ENCODE measurements at regions not wholly inside any gene's neighbourhood (a gene's known extent, or its start where the extent isn't known, plus 50 kb on each side); places are given as distances from the start of the nearest gene placed in this dataset.

- no peak for TF ChIP-seq EP300 (IDR thresholded peaks at IDR 0.05; ENCODE audit: borderline replicate concordance)
- no peak for TF ChIP-seq EGR1 (IDR thresholded peaks at IDR 0.05)
- TF ChIP-seq USF1 (IDR thresholded peaks at IDR 0.05), result no peak
- TF ChIP-seq ZBTB7A (IDR thresholded peaks at IDR 0.05; ENCODE audit: low read depth), result no peak
- no peak for TF ChIP-seq TAF1 (IDR thresholded peaks at IDR 0.05; ENCODE audit: low read depth)
- TF ChIP-seq CREB1 (IDR thresholded peaks at IDR 0.05; ENCODE audit: low read depth), result no peak
- TF ChIP-seq YY1 (IDR thresholded peaks at IDR 0.05; ENCODE audit: low read depth), result no peak
- no peak for TF ChIP-seq REST (IDR thresholded peaks at IDR 0.05; ENCODE audit: low read depth)
- no peak for TF ChIP-seq TEAD4 (IDR thresholded peaks at IDR 0.05)
- no peak for TF ChIP-seq CEBPB (IDR thresholded peaks at IDR 0.05)
- TF ChIP-seq RAD21 (IDR thresholded peaks at IDR 0.05; ENCODE audit: low read depth), result no peak
- no peak for TF ChIP-seq NFIC (IDR thresholded peaks at IDR 0.05)
- TF ChIP-seq MAX (IDR thresholded peaks at IDR 0.05), result no peak
Observed at GRCh38 chr15:38195191-38195901, 57.3 kb upstream of the SPRED1 start.

GRCh38 chr15:38196076-38196475, 56.6 kb upstream of the SPRED1 start:
- TF ChIP-seq TAF1 (IDR thresholded peaks at IDR 0.05; ENCODE audit: low read depth), result no peak

- no peak for TF ChIP-seq USF1 (IDR thresholded peaks at IDR 0.05)
- no peak for TF ChIP-seq ZBTB7A (IDR thresholded peaks at IDR 0.05; ENCODE audit: low read depth)
- no peak for TF ChIP-seq TEAD4 (IDR thresholded peaks at IDR 0.05)
- TF ChIP-seq REST (IDR thresholded peaks at IDR 0.05; ENCODE audit: low read depth), result no peak
- TF ChIP-seq YY1 (IDR thresholded peaks at IDR 0.05; ENCODE audit: low read depth), result no peak
- no peak for TF ChIP-seq EGR1 (IDR thresholded peaks at IDR 0.05)
- TF ChIP-seq MAX (IDR thresholded peaks at IDR 0.05), result no peak
- TF ChIP-seq RAD21 (IDR thresholded peaks at IDR 0.05; ENCODE audit: low read depth), result no peak
- TF ChIP-seq FOXM1 (IDR thresholded peaks at IDR 0.05; ENCODE audit: borderline replicate concordance, low read depth), result no peak
Observed at GRCh38 chr15:38197553-38197952, 55.1 kb upstream of the SPRED1 start.

GRCh38 chr15:38201714-38202113, 50.9 kb upstream of the SPRED1 start:
- TF ChIP-seq YY1 (IDR thresholded peaks at IDR 0.05; ENCODE audit: low read depth) (no peak), FOXM1 (IDR thresholded peaks at IDR 0.05; ENCODE audit: borderline replicate concordance, low read depth) (no peak), EP300 (IDR thresholded peaks at IDR 0.05; ENCODE audit: borderline replicate concordance) (no peak), TEAD4 (IDR thresholded peaks at IDR 0.05) (no peak), MAX (IDR thresholded peaks at IDR 0.05) (no peak), RAD21 (IDR thresholded peaks at IDR 0.05; ENCODE audit: low read depth) (no peak), ZBTB7A (IDR thresholded peaks at IDR 0.05; ENCODE audit: low read depth) (no peak), EGR1 (IDR thresholded peaks at IDR 0.05) (no peak)

- no peak for TF ChIP-seq CEBPB (IDR thresholded peaks at IDR 0.05)
- no peak for TF ChIP-seq RAD21 (IDR thresholded peaks at IDR 0.05; ENCODE audit: low read depth)
- TF ChIP-seq EGR1 (IDR thresholded peaks at IDR 0.05), result no peak
- no peak for TF ChIP-seq TEAD4 (IDR thresholded peaks at IDR 0.05)
- TF ChIP-seq EP300 (IDR thresholded peaks at IDR 0.05; ENCODE audit: borderline replicate concordance), result no peak
- TF ChIP-seq TCF12 (IDR thresholded peaks at IDR 0.05; ENCODE audit: low read depth), result no peak
- no peak for TF ChIP-seq YY1 (IDR thresholded peaks at IDR 0.05; ENCODE audit: low read depth)
- no peak for TF ChIP-seq ZBTB7A (IDR thresholded peaks at IDR 0.05; ENCODE audit: low read depth)
- no peak for TF ChIP-seq FOXM1 (IDR thresholded peaks at IDR 0.05; ENCODE audit: borderline replicate concordance, low read depth)
- no peak for TF ChIP-seq CREB1 (IDR thresholded peaks at IDR 0.05; ENCODE audit: low read depth)
- no peak for TF ChIP-seq MAX (IDR thresholded peaks at IDR 0.05)
- TF ChIP-seq NFIC (IDR thresholded peaks at IDR 0.05), result no peak
- TF ChIP-seq REST (IDR thresholded peaks at IDR 0.05; ENCODE audit: low read depth), result no peak
Observed at GRCh38 chr15:38202361-38202760, 50.3 kb upstream of the SPRED1 start.
